ENCODE measurements at regions not wholly inside any gene's neighbourhood (a gene's known extent, or its start where the extent isn't known, plus 50 kb on each side); places are given as distances from the start of the nearest gene placed in this dataset.

DNA sequence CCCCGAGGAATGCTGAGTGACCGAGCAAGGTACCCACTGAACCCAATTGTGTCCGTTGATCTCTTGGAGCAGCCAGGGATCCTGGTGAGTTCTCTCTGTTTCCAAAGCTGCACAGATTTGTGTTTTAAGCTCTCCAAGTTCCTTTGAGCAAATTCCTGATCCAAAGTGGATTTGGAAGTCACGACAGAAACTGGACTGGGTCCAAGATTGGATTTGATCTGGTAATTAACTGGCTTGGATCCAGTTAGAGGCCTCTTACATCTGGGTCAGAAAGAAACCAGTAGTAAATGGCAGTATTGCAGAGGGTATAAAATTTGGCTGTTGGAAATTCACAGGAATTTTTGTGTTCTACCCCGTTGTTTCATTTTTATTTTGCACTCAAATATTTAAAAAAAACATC is 119.5 kb downstream of the PMP22 start:
- H3K4me3 Mint-ChIP-seq (ENCODE audit: low read depth, unreplicated experiment) = no peak overlapping the region
- H3K9me3 Mint-ChIP-seq (ENCODE audit: low read depth, unreplicated experiment) = peaks cover 8% of the 10 kb centered on the region
- H3K36me3 Mint-ChIP-seq (ENCODE audit: insufficient read depth, unreplicated experiment) = no peaks in the 10 kb centered on the region
- intact Hi-C loops (cut with micrococcal nuclease; ENCODE audit: unreplicated experiment) = no loop called here
- TF ChIP-seq, protein P1, sequence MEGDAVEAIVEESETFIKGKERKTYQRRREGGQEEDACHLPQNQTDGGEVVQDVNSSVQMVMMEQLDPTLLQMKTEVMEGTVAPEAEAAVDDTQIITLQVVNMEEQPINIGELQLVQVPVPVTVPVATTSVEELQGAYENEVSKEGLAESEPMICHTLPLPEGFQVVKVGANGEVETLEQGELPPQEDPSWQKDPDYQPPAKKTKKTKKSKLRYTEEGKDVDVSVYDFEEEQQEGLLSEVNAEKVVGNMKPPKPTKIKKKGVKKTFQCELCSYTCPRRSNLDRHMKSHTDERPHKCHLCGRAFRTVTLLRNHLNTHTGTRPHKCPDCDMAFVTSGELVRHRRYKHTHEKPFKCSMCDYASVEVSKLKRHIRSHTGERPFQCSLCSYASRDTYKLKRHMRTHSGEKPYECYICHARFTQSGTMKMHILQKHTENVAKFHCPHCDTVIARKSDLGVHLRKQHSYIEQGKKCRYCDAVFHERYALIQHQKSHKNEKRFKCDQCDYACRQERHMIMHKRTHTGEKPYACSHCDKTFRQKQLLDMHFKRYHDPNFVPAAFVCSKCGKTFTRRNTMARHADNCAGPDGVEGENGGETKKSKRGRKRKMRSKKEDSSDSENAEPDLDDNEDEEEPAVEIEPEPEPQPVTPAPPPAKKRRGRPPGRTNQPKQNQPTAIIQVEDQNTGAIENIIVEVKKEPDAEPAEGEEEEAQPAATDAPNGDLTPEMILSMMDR (IDR thresholded peaks at IDR 0.05; ENCODE audit: unreplicated experiment) = no peak
- CTCF ChIA-PET = no interaction called here
- BruUV-seq (replicated peaks) = no TSS peak
- H3K27me3 Mint-ChIP-seq (ENCODE audit: unreplicated experiment) = no peaks in the 10 kb centered on the region
- DNase-seq = no peak
- no peaks in the 10 kb centered on the region for H3K4me1 Mint-ChIP-seq (ENCODE audit: low read depth, unreplicated experiment)
- no peak overlapping the region for H3K27ac Mint-ChIP-seq (ENCODE audit: unreplicated experiment)

GRCh38 chr17:15143524-15143923 is 121.6 kb downstream of the PMP22 start:
- Mint-ChIP-seq H3K27me3 (ENCODE audit: unreplicated experiment) (no peaks in the 10 kb centered on the region), H3K36me3 (ENCODE audit: insufficient read depth, unreplicated experiment) (no peaks in the 10 kb centered on the region), H3K27ac (ENCODE audit: unreplicated experiment) (no peak overlapping the region), H3K9me3 (ENCODE audit: low read depth, unreplicated experiment) (peaks cover 8% of the 10 kb centered on the region), H3K4me3 (ENCODE audit: low read depth, unreplicated experiment) (no peak overlapping the region), H3K4me1 (ENCODE audit: low read depth, unreplicated experiment) (no peaks in the 10 kb centered on the region)
- no TSS peak for BruUV-seq (replicated peaks)
- no peak for DNase-seq
- CTCF ChIA-PET = no interaction called here
- intact Hi-C loops (cut with micrococcal nuclease; ENCODE audit: unreplicated experiment) = no loop called here
- TF ChIP-seq, protein P1 (IDR thresholded peaks at IDR 0.05; ENCODE audit: unreplicated experiment) = no peak

- H3K9me3 Mint-ChIP-seq (ENCODE audit: low read depth, unreplicated experiment) = peaks cover 10% of the 10 kb centered on the region
- DNase-seq = no peak
- H3K27ac Mint-ChIP-seq (ENCODE audit: unreplicated experiment) = no peak overlapping the region
- intact Hi-C loops (cut with micrococcal nuclease; ENCODE audit: unreplicated experiment) = no loop called here
- no peaks in the 10 kb centered on the region for H3K4me1 Mint-ChIP-seq (ENCODE audit: low read depth, unreplicated experiment)
- CTCF ChIA-PET = no interaction called here
- TF ChIP-seq, protein P1 (IDR thresholded peaks at IDR 0.05; ENCODE audit: unreplicated experiment) = no peak
- no peaks in the 10 kb centered on the region for H3K36me3 Mint-ChIP-seq (ENCODE audit: insufficient read depth, unreplicated experiment)
- BruUV-seq (replicated peaks) = no TSS peak
- H3K27me3 Mint-ChIP-seq (ENCODE audit: unreplicated experiment) = no peaks in the 10 kb centered on the region
- no peak overlapping the region for H3K4me3 Mint-ChIP-seq (ENCODE audit: low read depth, unreplicated experiment)
Observed at GRCh38 chr17:15134363-15134762, 130.8 kb downstream of the PMP22 start.

DNA sequence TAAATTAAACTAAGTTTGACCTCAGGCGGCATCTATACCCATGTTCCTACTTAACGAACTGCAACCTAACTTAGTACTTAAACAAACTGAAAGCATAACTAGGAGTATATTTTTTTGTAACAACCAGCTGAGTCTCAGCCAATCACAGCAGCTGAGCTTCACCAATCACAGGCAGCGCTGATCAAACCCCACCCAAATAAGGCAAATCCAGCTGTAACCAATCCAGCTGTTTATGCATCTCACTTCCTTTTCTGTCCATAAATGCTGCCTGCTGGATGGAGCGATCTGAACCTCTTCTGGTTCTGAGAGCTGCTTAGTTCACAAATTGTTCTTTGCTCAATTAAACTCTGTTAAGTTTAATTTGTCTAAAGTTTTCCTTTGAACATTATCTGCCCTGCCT is 131.3 kb downstream of the PMP22 start:
- H3K4me3 Mint-ChIP-seq (ENCODE audit: low read depth, unreplicated experiment) = no peak overlapping the region
- TF ChIP-seq, protein P1 (IDR thresholded peaks at IDR 0.05; ENCODE audit: unreplicated experiment) = no peak
- BruUV-seq (replicated peaks) = no TSS peak
- H3K4me1 Mint-ChIP-seq (ENCODE audit: low read depth, unreplicated experiment) = no peaks in the 10 kb centered on the region
- intact Hi-C loops (cut with micrococcal nuclease; ENCODE audit: unreplicated experiment) = no loop called here
- no peaks in the 10 kb centered on the region for H3K36me3 Mint-ChIP-seq (ENCODE audit: insufficient read depth, unreplicated experiment)
- no peaks in the 10 kb centered on the region for H3K27me3 Mint-ChIP-seq (ENCODE audit: unreplicated experiment)
- peaks cover 10% of the 10 kb centered on the region for H3K9me3 Mint-ChIP-seq (ENCODE audit: low read depth, unreplicated experiment)
- no peak for DNase-seq
- H3K27ac Mint-ChIP-seq (ENCODE audit: unreplicated experiment) = no peak overlapping the region
- CTCF ChIA-PET = no interaction called here

GRCh38 chr17:15133143-15133542 is 132.0 kb downstream of the PMP22 start:
- peaks cover 10% of the 10 kb centered on the region for H3K9me3 Mint-ChIP-seq (ENCODE audit: low read depth, unreplicated experiment)
- TF ChIP-seq, protein P1 (IDR thresholded peaks at IDR 0.05; ENCODE audit: unreplicated experiment) = no peak
- no peaks in the 10 kb centered on the region for H3K4me1 Mint-ChIP-seq (ENCODE audit: low read depth, unreplicated experiment)
- DNase-seq = no peak
- H3K36me3 Mint-ChIP-seq (ENCODE audit: insufficient read depth, unreplicated experiment) = no peaks in the 10 kb centered on the region
- CTCF ChIA-PET = no interaction called here
- BruUV-seq (replicated peaks) = no TSS peak
- no peaks in the 10 kb centered on the region for H3K27me3 Mint-ChIP-seq (ENCODE audit: unreplicated experiment)
- intact Hi-C loops (cut with micrococcal nuclease; ENCODE audit: unreplicated experiment) = no loop called here
- no peak overlapping the region for H3K27ac Mint-ChIP-seq (ENCODE audit: unreplicated experiment)
- H3K4me3 Mint-ChIP-seq (ENCODE audit: low read depth, unreplicated experiment) = no peak overlapping the region

Measured in Calu3 (cell line).